Neural cell (in vitro differentiated cells): ENCODE measurements at regions not wholly inside any gene's neighbourhood (a gene's known extent, or its start where the extent isn't known, plus 50 kb on each side); places are given as distances from the start of the nearest gene placed in this dataset.

Experiments
- H2AFZ ChIP-seq: fragments of 200-600, 300-800 bp; sonication (generic), shearing (Covaris generic); 2 replicates; pipeline ENCODE4 v1.6.0; 2014; ENCODE audit warnings: low read depth, mild to moderate bottlenecking, antibody characterized with exemption, low read length, moderate library complexity
- H3F3A ChIP-seq: fragments of 200-600 bp; shearing (Covaris generic); 2 replicates; pipeline ENCODE4 v1.6.1; 2016; ENCODE audit warnings: mild to moderate bottlenecking, moderate library complexity, mixed read lengths, antibody characterized with exemption, low read length; ENCODE audit not compliant: insufficient read depth, poor library complexity, severe bottlenecking
- H3K27ac ChIP-seq: fragments of 200-600, 300-800 bp; sonication (generic), shearing (Covaris generic); 2 replicates; pipeline ENCODE4 v1.5.1; 2014; ENCODE audit warnings: mild to moderate bottlenecking, low read length, moderate library complexity
- H3K27me3 ChIP-seq: fragments of 300-800, 200-600 bp; sonication (generic), shearing (Covaris generic); 2 replicates; pipeline ENCODE4 v1.6.0; 2014; ENCODE audit warnings: mild to moderate bottlenecking, low read depth, low read length, moderate library complexity; ENCODE audit not compliant: insufficient read depth
- H3K36me3 ChIP-seq: fragments of 300-800, 200-600 bp; sonication (generic), shearing (Covaris generic); 2 replicates; pipeline ENCODE4 v1.5.1; 2014; ENCODE audit warnings: mild to moderate bottlenecking, antibody characterized with exemption, low read length, moderate library complexity; ENCODE audit not compliant: insufficient read depth
- H3K4me2 ChIP-seq: fragments of 300-800, 200-600 bp; sonication (generic), shearing (Covaris generic); 2 replicates; pipeline ENCODE4 v1.6.0; 2014; ENCODE audit warnings: mild to moderate bottlenecking, low read length
- H3K4me3 ChIP-seq: fragments of 300-800, 200-600 bp; sonication (generic), shearing (Covaris generic); 2 replicates; pipeline ENCODE4 v1.5.1; 2014; ENCODE audit warnings: mild to moderate bottlenecking, low read length, moderate library complexity
- H3K79me2 ChIP-seq: fragments of 200-600 bp; shearing (Covaris generic); replicated peaks from 2 replicates; pipeline ENCODE4 v1.6.0; 2014; ENCODE audit warnings: mild to moderate bottlenecking, low read length, moderate library complexity; ENCODE audit not compliant: insufficient read depth
- H3K9ac ChIP-seq: fragments of 300-800, 200-600 bp; sonication (generic), shearing (Covaris generic); 2 replicates; pipeline ENCODE4 v1.6.1; 2016; ENCODE audit warnings: mild to moderate bottlenecking, low read length, mixed read lengths
- H3K9me2 ChIP-seq: fragments of 200-600 bp; shearing (Covaris generic); 2 replicates; pipeline ENCODE4 v1.6.1; 2016; ENCODE audit warnings: mild to moderate bottlenecking, low read length, mixed read lengths; ENCODE audit not compliant: insufficient read depth
- H3K9me3 ChIP-seq: fragments of 200-600, 300-800 bp; sonication (generic), shearing (Covaris generic); 2 replicates; pipeline ENCODE4 v1.6.1; 2016; ENCODE audit warnings: mild to moderate bottlenecking, mixed run types, low read length, moderate library complexity, mixed read lengths
- H4K20me1 ChIP-seq: fragments of 200-600 bp; shearing (Covaris generic); 2 replicates; pipeline ENCODE4 v1.6.1; 2016; ENCODE audit warnings: mild to moderate bottlenecking, mixed run types; ENCODE audit not compliant: insufficient read depth
- EP300 ChIP-seq: fragments of 450-650 bp; conservative IDR thresholded peaks from 2 replicates; pipeline ENCODE4 v1.6.1; 2014; ENCODE audit warnings: antibody characterized with exemption, mild to moderate bottlenecking, moderate library complexity; ENCODE audit not compliant: poor library complexity, severe bottlenecking
- EZH2 ChIP-seq: fragments of 200-600, 300-800 bp; shearing (Covaris generic), sonication (generic); IDR thresholded peaks from 2 replicates; pipeline ENCODE4 v1.6.1; 2014; ENCODE audit warnings: antibody characterized with exemption, low read length, borderline replicate concordance, mild to moderate bottlenecking; ENCODE audit not compliant: insufficient read depth, poor library complexity, severe bottlenecking
- MXI1 ChIP-seq: fragments of 450-650 bp; conservative IDR thresholded peaks from 2 replicates; pipeline ENCODE4 v1.6.1; 2014; ENCODE audit warnings: antibody characterized with exemption, mild to moderate bottlenecking; ENCODE audit not compliant: poor library complexity, severe bottlenecking
- POLR2AphosphoS5 ChIP-seq: IDR thresholded peaks from 2 replicates; pipeline ENCODE4 v1.6.1; 2012
- RAD21 ChIP-seq: fragments of 450-650 bp; conservative IDR thresholded peaks from 2 replicates; pipeline ENCODE4 v1.6.1; 2014; ENCODE audit warnings: antibody characterized with exemption, mild to moderate bottlenecking, moderate library complexity
- SMC3 ChIP-seq: fragments of 450-650 bp; conservative IDR thresholded peaks from 2 replicates; pipeline ENCODE4 v1.6.1; 2014; ENCODE audit warnings: antibody characterized with exemption, mild to moderate bottlenecking, moderate library complexity; ENCODE audit not compliant: poor library complexity
- TAF1 ChIP-seq: IDR thresholded peaks from 2 replicates; pipeline ENCODE4 v1.6.1; 2012; ENCODE audit warnings: low read depth
- TF ChIP-seq, protein P1 (sequence below): IDR thresholded peaks from 2 replicates; pipeline ENCODE4 v1.6.1; 2012; ENCODE audit warnings: borderline replicate concordance
- TF ChIP-seq, protein P2 (sequence below): fragments of 450-650 bp; IDR thresholded peaks from 2 replicates; pipeline ENCODE4 v1.5.1; 2014; ENCODE audit warnings: antibody characterized with exemption, mild to moderate bottlenecking, moderate library complexity; ENCODE audit not compliant: poor library complexity, severe bottlenecking

DNA sequence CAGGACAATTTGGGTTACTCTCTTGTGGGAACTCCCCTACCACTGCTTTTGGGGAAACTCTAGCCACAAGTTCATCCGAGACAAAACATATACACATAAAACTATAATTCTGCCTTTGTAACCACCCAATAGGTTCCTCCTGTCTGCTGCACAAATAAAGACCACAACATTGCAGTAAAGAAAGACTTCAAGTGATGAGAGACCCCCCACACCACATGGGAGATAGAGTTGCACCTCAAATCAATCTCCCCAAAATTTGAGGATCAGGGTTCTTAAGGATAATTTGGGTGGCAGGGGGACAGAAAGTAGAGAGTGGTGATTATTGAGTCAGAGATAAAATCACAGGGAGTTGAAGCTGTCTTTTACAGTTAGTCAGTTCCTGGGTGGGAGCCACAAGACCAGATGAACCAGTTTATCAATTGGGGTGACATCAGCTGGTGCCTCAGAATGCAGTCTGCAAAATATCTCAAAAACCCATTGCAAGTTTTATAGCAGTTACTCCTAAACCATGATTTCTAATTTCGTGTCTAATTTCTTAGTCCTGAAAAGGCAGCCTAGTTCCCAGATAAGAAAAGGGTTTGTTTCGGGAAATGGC, 1348.5 kb downstream of the PCDH9 start:
- Histone ChIP-seq H3K4me3 (no peak overlapping the region), H2AFZ (no peak overlapping the region), H3K36me3 (no peaks in the 10 kb centered on the region), H4K20me1 (no peaks in the 10 kb centered on the region), H3K9ac (no peak overlapping the region), H3K9me2 (no peaks in the 10 kb centered on the region), H3F3A (no peaks in the 10 kb centered on the region), H3K27me3 (no peaks in the 10 kb centered on the region), H3K27ac (no peak overlapping the region), H3K79me2 (no peaks in the 10 kb centered on the region), H3K9me3 (no peaks in the 10 kb centered on the region), H3K4me2 (no peak overlapping the region)
- TF ChIP-seq EP300 (no peak), MXI1 (no peak), POLR2AphosphoS5 (no peak), TAF1 (no peak), RAD21 (no peak), SMC3 (no peak), EZH2 (no peak)
- TF ChIP-seq, protein P1, sequence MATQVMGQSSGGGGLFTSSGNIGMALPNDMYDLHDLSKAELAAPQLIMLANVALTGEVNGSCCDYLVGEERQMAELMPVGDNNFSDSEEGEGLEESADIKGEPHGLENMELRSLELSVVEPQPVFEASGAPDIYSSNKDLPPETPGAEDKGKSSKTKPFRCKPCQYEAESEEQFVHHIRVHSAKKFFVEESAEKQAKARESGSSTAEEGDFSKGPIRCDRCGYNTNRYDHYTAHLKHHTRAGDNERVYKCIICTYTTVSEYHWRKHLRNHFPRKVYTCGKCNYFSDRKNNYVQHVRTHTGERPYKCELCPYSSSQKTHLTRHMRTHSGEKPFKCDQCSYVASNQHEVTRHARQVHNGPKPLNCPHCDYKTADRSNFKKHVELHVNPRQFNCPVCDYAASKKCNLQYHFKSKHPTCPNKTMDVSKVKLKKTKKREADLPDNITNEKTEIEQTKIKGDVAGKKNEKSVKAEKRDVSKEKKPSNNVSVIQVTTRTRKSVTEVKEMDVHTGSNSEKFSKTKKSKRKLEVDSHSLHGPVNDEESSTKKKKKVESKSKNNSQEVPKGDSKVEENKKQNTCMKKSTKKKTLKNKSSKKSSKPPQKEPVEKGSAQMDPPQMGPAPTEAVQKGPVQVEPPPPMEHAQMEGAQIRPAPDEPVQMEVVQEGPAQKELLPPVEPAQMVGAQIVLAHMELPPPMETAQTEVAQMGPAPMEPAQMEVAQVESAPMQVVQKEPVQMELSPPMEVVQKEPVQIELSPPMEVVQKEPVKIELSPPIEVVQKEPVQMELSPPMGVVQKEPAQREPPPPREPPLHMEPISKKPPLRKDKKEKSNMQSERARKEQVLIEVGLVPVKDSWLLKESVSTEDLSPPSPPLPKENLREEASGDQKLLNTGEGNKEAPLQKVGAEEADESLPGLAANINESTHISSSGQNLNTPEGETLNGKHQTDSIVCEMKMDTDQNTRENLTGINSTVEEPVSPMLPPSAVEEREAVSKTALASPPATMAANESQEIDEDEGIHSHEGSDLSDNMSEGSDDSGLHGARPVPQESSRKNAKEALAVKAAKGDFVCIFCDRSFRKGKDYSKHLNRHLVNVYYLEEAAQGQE: no peak
- TF ChIP-seq, protein P2, sequence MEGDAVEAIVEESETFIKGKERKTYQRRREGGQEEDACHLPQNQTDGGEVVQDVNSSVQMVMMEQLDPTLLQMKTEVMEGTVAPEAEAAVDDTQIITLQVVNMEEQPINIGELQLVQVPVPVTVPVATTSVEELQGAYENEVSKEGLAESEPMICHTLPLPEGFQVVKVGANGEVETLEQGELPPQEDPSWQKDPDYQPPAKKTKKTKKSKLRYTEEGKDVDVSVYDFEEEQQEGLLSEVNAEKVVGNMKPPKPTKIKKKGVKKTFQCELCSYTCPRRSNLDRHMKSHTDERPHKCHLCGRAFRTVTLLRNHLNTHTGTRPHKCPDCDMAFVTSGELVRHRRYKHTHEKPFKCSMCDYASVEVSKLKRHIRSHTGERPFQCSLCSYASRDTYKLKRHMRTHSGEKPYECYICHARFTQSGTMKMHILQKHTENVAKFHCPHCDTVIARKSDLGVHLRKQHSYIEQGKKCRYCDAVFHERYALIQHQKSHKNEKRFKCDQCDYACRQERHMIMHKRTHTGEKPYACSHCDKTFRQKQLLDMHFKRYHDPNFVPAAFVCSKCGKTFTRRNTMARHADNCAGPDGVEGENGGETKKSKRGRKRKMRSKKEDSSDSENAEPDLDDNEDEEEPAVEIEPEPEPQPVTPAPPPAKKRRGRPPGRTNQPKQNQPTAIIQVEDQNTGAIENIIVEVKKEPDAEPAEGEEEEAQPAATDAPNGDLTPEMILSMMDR: no peak

DNA sequence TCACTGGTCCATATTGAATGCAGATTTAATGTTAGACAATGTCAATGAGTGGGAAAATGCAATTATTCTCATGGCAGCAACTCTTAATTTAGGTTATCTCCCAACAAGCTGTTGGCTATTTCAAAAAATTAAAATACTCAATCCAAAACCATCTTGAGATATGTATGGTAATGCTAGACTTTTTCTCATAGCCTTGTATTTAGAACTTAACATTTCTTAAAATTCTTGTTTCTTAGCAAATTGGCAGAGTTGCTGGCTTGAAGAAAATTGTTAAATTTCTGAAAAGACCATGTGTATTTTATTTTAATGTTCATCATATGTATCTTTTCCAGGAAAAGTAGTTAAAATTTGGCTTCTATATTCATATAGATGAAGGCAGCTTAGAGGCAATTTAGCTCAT, 1355.1 kb downstream of the PCDH9 start:
- no peak overlapping the region for H2AFZ ChIP-seq
- no peaks in the 10 kb centered on the region for H3K9me2 ChIP-seq
- no peaks in the 10 kb centered on the region for H4K20me1 ChIP-seq
- no peaks in the 10 kb centered on the region for H3K27me3 ChIP-seq
- no peaks in the 10 kb centered on the region for H3K79me2 ChIP-seq
- no peak overlapping the region for H3K9ac ChIP-seq
- TF ChIP-seq SMC3 (no peak), TAF1 (no peak), MXI1 (no peak), EP300 (no peak), POLR2AphosphoS5 (no peak), RAD21 (no peak), EZH2 (no peak)
- TF ChIP-seq, protein P1: no peak
- TF ChIP-seq, protein P2: no peak
- no peak overlapping the region for H3K4me3 ChIP-seq
- H3K27ac ChIP-seq: no peak overlapping the region
- no peaks in the 10 kb centered on the region for H3F3A ChIP-seq
- no peak overlapping the region for H3K4me2 ChIP-seq
- H3K36me3 ChIP-seq: no peaks in the 10 kb centered on the region
- H3K9me3 ChIP-seq: no peaks in the 10 kb centered on the region
